Inflammatory macrophage (primary cell): ENCODE measurements at regions not wholly inside any gene's neighbourhood (a gene's known extent, or its start where the extent isn't known, plus 50 kb on each side); places are given as distances from the start of the nearest gene placed in this dataset.
"Not testable (repeated sequence)": the region's sequence is repeated elsewhere in the genome, so short reads cannot be mapped to it uniquely, and the experiment has no call there.

Experiments
- DNase-seq, 2 donors: peaks; one replicate each; pipeline ENCODE4 v3.0.0-alpha.2; 2020 to 2022

DNA sequence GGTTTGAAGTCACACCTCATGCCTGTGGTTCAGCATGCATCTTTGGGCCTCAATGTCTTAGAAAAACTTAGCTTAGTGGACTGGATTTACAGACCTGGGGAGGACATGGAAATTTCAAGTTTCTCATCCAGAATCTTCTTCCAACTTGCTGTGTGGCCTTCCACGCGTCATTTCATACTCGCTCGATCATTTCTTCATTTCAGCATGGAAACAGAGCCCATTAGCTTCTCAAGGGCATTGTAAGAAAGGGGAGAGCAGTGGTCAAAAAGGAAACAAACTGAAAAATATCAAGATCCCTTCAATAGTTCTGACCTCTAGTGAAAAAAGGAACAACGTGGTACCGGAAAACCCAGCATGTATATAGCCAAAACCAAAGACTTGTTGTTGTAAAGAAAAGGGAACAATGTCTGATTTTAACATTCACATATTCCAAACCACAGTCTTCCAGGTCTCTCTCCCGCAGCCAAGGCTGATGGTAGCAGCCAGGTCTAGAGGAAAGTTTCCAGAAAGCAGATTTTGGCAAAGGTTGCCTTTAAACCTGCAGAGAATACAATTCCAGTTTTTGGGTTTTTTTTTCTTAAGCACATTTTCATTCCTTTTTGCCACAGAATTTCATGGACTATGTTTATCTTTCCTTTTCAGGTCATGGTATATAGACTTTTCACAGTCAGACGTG is 97.0 kb upstream of the CDC42BPA start:
- DNase-seq: no peak

DNA sequence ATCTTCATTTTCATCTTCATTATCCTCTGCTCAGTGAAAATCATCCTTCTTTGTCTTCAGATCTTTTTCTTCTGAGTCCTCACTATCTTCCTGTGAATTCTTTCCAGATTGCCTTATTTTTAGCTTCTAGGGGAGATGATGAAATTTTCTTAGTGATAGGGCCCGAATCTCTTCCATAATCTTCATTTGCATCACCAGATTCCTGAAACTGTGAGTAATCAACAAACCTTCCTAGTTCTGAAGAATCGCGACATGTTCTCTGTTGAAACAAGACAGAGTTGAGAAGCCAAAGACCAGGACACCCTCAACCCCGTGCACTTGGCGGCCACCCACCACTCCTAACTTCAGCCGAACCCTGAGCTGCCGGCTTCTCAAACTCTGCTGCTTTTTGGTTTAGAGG is 92.8 kb upstream of the CDC42BPA start:
- no peak for DNase-seq

DNA sequence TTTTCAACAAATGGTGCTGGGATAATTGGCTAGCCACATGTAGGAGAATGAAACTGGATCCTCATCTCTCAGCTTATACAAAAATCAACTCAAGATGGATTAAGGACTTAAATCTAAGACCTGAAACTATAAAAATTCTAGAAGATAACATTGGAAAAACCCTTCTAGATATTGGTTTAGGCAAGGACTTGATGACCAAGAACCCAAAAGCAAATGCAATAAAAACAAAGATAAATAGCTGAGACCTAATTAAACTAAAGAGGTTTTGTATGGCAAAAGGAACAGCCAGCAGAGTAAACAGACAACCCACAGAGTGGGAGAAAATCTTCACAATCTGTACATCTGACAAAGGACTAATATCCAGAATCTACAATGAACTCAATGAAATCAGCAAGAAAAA is 88.0 kb upstream of the CDC42BPA start:
- not testable (repeated sequence) for DNase-seq

DNA sequence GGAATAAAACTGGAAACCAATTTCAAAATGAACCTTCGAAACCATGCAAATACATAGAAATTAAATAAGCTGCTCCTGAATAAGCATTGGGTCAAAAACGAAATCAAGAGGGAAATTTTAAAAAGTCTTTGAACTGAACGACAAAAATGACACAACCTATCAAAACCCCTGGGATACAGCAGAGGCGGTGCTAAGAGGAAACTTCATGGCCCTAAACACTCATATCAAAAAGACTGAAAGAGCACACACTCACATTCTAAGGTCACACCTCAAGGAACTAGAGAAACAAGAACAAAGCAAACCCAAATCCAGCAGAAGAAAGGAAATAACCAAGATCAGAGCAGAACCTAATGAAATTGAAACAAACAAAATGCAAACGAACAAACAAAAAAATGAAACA is 85.2 kb upstream of the CDC42BPA start:
- DNase-seq: no peak

DNA sequence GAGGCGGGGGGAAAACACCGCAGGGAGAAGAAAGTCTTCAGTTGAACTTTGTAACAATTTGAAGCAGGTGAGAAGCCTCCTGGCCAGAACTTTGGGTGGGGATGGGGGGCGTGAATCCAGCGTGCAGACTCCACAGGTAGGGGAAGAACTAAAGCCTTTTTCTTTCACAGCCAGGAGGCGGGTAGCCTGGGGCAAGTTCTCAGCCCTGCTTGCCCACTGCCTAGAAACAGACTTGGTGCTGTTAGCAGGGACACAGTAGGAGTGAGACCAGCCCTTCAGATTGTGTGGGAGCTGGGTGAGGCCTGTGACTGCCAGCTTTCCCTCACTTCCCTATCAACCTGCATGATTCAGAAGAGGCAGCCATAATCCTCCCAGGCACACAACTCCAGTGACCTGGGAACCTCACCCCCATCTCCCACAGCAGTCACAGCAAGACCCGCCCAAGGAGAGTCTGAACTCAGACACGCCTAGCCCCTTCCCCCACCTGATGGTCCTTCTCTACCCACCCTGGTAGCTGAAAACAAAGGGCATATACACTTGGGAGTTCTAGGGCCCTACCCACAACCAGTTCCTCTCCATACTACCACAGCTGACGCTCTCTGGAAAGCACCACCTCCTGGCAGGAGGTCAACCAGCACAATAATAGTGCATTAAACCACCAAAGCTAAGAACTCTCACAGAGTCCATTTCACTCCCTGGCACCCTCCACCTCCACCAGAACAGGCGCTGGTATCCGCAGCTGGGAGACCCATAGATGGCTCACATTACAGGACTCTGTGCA is 83.5 kb upstream of the CDC42BPA start:
- no peak for DNase-seq

DNA sequence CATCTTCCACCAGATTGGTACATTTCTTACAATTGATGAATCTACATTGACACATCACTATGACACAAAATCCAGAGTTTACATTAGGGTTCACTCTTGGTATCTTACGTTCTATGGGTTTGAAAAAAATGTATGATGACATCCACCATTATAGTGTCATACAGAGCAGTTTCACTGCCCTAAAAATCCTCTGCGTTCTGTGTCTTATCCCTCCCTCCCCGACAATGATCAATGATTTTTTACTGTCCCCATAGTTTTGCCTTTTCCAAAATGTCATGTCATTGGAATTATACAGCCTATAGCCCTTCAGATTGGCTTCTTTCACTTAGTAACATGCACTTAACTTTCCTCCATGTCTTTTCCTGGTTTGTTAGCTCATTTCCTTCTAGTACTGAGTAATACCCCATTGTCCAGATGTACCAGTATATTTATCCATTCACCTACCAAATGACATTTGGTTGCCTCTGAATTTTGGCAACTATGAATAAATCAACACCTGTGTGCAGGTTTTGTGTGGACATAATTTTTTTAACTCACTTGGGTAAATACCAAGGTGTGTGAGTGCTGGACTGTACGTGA is 80.9 kb upstream of the CDC42BPA start:
- DNase-seq: no peak

DNA sequence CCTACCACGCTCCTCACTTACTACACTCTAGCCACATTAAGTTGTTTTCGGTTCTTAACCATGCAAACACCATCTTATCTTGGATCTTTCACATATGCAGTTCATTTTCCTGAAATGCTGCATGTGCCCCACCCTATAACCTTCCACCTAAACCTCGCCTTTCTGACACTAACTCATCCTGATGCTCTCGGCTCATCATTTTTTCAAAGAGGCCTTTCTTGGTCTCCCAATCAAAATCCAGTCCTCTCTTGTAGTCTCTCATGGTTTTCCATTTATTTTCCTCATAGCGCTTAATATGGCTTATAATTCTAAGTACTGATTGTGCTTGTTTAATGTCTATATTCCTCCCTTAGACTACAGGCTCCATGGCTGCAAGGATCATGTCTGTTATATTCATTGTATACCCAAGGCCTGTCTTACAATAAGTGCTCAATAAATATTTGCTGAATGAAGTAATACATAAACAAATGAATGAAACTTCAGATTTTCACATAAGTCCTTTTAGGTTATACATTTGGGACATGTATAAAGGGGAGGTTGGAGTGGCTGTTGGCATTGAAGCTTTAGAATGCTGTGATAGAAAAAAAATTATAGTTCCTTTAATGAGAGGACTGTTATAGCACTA is 79.2 kb upstream of the CDC42BPA start:
- DNase-seq: no peak

DNA sequence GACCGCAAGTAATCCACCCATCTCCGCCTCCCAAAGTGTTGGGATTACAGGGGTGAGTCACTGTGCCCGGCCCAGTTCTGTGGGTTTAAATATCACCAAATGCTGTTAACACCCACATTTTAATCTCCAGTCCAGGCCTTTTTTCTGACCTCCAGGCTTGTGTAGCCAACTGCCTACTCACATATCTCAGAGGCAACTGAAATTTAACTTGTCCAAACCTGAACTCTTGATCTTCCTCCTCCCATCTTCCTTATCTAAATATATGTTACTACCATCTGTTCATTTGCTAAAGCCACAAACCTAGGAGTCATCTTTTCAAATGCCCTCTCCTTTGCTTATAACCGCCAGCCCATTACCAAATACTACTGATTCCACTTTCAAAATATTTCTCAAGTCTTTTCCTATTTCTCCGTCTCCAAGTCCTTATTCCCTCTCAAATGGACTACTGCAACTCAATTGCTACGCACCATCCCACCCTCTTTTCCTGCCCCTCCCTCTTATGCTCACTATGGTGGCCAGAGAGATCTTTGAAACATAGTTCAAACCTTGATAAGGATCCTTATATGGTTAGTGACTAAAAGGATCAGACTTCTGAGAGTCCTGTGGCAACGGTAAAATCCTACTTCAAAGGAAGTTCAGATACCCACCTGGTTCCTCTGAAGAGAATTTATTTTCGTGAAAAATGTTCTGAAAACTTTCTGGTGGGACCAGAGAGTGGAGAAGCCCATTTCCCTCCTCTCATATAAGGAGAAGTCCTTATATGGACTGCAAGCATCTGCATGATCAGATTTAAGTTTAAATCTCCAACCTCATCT is 78.5 kb upstream of the CDC42BPA start:
- DNase-seq: no peak

DNA sequence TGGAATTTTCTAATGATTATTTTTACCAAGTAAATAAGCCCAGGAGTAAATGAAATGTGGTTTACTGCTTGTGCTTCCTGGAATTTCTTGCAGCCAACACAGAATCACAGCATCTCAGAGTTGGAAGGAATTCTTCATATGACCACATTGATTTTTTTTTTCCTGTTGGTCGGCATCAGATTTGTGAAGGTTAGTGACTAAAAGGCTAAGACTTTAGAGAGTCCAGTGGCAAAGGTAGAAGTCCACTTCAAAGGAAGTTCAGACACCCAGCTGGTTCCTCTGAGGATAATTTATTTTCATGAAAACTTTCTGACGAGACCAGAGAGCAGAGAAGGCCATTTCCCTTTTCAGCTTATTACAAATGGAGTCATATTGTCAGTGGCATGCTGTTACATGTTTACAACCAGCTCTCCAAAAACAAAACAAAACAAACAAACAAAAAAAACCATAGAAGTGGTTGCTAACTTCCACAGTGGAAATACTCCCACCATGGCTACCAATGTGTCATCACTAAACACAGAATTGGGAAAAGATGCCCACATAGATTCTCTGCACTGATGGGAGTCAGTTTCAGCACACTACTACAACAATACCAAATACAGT is 77.2 kb upstream of the CDC42BPA start:
- DNase-seq: no peak

DNA sequence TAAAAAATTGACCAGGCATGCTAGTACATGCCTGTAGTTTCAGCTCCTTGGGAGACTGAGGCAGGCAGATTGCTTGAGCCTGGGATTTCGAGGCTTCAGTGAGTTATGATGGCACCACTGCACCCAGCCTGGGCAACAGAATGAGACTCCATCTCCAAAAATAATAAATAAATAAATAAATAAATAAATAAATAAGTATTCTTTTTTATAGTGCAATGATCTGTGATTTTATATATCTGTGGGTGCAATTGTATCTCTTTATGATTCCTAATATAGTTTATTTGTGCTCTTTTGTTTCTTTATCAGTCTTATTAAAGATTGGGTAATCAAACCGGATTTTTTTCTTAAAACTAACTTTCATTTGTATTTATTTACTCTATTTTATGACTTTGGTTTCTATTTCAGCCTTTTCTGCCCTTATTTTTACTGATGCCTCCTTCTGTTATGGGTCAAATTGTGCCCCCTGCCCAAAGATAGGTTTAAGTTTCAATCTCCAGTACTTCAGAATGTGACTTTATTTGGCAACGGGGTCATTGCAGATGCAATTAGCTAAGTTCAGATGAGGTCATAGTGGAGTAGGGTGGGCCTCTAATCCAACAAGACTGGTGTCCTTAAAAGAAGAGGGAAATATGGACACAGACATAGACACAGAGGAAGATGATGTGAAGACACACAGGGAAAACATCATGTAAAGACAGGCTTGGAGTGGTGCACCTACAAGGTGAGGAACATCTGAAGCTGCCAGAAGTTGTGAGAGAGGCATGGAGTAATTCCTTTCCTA is 74.9 kb upstream of the CDC42BPA start:
- DNase-seq: no peak

DNA sequence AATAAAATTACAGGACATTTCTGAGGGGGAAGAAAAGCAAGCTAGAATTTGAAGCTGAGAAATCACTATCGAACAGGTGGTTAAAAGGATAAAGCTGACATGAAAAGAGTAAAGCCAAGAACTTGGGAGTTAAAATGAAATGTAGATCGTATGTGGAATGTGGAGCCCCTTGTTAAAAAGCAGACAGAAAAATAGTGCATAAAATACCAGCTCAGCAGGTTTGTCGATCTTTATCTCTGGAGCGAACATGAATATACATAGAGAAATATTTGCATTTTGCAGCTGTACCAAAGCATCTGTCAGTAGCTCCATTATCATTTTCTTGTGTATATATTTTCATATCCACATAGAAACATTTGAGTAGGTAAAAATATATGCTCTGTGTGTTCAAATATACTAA is 73.6 kb upstream of the CDC42BPA start:
- no peak for DNase-seq

DNA sequence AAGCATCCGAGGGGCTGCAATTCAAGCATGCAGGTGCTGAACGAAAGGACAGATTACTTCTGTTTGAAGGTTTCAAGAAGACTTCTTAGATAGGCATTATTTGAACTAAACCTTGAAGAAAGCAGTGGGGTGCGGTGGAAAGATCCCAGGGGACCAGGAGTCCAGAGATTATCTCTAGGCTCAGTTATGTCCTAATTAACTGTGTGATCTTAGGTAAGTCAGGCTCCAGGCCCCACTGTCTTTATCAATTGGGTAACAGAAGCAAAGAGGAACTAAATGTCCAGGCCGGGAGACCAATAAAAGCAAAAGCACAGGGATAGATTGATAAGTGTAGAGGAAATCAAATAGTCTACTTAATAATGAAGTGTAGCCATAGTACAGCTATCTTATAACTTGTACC is 72.9 kb upstream of the CDC42BPA start:
- DNase-seq: no peak

DNA sequence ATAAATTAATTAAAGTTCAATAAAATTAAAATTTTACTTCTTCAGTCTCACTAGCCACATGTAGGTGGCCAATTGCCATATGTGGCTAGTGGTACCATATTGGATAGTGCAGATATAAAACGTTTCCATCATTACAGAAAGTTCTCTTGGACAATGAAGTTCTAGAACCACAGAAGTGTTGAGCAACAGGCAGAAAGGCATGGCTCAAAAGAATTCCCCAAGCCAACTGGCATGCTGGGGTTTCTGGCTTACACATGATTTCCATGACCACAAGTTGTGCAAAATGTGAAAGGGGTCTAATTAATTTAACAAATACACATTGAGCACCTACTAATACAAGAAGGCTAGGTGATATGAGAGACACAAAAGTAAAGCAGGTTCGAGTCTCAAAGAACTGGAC is 72.2 kb upstream of the CDC42BPA start:
- DNase-seq: no peak

DNA sequence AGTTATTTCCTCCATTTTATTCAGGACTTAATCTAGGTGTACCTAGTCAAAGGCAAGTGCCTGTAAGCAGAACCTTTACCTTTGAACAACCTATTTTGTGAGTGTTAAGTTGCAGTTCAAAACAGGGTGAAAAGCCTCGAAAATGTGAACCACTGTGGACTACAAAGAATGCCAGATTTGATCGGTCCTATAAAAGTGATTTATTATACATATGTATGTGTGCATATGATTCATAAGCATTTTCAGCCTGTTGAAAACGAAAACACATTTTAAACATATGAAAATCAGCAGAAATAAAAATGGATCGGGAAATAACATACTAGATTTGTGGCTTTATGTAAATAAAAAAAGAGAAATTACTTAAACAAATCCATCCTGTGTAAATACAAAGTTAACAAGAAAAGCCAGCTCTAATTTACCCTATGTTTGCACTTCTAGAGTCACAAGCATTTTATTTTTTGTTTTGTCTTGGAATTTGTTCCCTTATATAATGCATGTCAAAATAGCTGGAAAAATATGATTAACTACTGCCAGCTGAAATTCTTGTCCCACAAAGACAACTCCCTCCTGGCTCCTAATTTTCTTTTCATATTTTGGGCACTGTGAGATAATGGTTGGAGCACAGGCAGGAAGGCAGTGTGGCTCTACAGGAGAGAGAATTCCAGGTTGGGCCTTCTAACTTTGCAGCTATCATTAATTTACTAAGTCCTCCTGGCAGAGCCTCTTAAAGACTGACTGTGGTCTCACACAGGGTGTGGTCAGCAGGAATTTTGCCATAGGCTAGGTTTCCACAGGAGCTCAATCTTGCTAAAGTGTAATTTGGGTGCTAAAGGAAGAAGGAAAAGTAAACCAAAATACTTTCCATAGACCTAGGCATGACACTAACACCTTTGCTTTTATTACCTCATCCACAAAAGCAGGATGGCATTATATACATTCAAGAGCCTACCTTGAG is 70.2 kb upstream of the CDC42BPA start:
- DNase-seq: no peak

DNA sequence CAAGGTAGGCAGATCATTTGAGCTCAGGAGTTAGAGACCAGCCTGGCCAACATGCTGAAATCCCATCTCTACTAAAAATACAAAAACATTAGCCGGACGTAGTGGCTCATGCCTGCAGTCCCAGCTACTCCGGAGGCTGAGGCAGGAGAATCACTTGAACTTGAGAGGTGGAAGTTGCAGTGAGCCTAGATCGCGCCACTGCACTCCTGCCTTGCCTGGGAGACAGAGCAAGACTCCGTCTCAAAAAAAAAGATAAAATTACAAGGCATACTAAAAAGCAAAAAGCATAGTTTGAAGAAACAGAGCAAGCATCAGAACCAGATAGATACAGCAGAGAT is 61.2 kb upstream of the CDC42BPA start:
- no peak for DNase-seq

DNA sequence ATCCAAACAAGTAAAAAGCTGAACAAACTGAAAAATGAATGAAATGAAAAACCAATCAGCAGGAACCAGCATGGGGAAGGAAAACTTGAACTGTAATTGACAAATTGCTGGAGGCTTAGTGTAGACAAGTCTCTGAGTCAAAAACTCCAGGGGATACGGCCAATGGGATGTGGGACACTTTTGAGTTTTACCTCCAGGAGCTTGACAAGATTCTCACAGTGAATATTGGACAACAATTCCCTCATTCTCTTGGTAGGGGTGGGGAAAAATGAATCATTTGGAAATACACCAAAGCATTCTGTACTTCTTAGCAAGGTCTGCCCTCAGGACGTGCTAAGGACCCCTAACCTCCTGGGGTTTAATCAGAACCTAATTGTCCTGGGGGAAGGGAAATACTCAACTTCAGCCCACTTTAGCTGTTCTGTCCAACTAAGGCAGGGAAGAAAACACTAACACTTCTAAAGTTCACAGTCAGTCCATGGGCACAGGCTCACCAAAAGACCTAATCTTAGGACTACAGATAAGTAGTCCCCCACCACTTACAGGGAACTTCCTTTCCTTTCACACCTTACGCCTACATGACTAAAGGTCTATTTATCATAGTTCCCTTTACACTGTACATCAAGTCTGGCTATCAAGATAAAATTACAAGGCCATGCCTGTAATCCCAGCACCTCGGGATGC is 60.7 kb upstream of the CDC42BPA start:
- no peak for DNase-seq

DNA sequence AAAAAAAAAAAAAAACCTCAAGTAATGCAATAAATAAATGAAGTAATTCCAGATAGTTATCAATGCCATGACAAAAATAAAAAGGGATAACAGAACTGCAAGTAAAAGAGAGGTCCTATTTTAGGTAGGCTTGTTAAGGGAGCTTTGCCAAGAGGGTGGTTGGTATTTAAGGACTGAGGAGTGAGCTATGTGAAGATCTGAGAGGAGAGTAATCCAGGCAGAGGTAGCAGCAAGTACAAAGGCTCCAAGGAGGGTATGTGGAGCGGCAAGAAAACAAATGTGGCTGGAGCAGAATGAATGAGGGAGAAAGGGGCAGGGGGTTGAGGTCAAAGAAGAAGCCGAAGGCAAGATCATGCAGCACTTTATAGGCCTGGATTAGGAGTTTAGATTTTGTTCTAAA is 59.9 kb upstream of the CDC42BPA start:
- DNase-seq: no peak

DNA sequence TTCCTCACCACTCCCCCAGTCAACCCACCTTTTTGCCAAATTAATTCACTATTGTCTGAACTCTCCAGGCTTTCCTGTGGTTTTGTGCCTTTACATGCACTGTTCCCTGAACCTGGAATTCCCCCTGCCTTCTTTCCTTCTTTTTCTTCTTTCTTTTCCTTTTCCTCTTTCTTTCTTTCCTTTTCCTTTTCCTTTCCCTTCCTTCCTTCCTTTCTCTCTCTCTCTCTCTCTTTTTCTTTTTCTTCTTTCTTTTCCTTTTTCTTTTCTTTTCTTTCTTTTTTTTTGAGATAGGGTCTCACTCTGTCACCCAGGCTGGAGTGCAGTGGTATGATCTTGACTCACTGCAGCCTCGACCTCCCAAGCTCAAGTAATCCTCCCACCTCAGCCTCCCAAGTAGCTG is 56.6 kb upstream of the CDC42BPA start:
- DNase-seq: no peak

DNA sequence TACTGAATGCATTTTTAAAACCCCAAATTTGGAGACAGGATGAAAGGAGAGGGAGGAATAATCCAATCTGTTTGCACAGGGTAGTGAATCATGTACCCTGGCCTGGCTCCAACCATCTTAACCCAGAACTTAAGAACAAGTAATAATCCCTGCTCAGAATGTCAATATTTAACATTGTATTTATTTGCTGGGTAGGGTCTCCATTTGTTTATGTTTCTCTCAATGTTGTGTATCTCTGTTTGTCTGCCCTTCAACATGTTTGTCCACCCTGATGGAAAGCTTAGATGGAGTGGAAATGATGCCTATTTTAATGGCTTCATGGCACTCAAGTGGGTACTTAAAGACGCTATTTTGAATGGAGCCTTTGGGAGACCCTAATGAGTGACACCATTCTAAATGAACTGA is 54.4 kb upstream of the CDC42BPA start:
- DNase-seq: no peak
